NCI-H510A treated with DMSO at 0.1 percent for 48 hours (cell line): ENCODE measurements at regions not wholly inside any gene's neighbourhood (a gene's known extent, or its start where the extent isn't known, plus 50 kb on each side); places are given as distances from the start of the nearest gene placed in this dataset.
"Not testable (repeated sequence)": the region's sequence is repeated elsewhere in the genome, so short reads cannot be mapped to it uniquely, and the experiment has no call there.

ENCODE experiments used
- DNase-seq: peaks from one replicate; lab custom pipeline; 2025; lab: John Stamatoyannopoulos, UW

GRCh38 chr6:21334651-21335050 is 258.9 kb upstream of the SOX4 start:
- no peak for DNase-seq

GRCh38 chr6:21335591-21335990 is 258.0 kb upstream of the SOX4 start:
- DNase-seq, result no peak

DNA sequence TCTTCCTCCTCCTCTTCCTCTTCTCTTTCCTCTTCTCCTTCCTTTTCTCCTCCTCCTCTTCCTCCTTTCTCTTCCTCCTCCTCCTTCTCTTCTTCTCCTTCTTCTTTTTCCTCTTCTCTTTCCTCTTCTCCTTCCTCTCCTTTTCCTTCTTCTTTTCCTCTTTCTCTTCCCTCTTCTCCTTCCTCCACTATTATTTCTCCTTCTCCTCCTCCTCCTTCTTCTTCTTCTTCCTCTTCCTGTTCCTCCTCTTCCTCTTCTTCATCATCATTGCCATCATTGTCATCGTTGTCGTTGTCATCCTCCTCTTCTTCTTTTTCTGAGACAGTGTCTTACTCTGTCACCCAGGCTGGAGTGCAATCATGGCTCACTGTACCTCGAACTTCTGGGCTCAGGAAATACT is 256.3 kb upstream of the SOX4 start:
- DNase-seq, result no peak

GRCh38 chr6:21340573-21340972 is 253.0 kb upstream of the SOX4 start:
- DNase-seq, result no peak

- DNase-seq, result no peak
Measured at GRCh38 chr6:21341910-21342309, 251.6 kb upstream of the SOX4 start.

DNA sequence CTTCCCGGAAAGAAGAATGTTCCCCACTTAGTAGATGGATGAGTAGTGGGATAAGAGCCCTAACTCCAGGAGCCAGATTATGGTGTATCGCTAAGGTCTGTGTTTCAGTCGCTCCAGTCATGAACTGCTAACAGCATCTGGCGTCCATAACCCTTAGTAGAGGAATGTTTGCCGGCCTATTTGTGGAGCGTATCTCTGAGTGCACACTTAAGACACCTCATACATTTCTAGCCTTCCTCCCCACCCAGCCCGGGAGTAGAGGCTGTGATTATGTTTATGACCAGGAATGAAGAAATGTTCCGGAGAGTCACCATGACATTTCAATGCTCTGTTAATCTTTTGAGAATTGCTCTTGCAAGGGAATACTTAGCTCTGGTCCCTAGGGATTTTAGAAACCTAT is 251.1 kb upstream of the SOX4 start:
- DNase-seq, result no peak

- not testable (repeated sequence) for DNase-seq
Measured at GRCh38 chr6:21345704-21346103, 247.8 kb upstream of the SOX4 start.

GRCh38 chr6:21348146-21348503 is 245.4 kb upstream of the SOX4 start:
- no peak for DNase-seq

DNA sequence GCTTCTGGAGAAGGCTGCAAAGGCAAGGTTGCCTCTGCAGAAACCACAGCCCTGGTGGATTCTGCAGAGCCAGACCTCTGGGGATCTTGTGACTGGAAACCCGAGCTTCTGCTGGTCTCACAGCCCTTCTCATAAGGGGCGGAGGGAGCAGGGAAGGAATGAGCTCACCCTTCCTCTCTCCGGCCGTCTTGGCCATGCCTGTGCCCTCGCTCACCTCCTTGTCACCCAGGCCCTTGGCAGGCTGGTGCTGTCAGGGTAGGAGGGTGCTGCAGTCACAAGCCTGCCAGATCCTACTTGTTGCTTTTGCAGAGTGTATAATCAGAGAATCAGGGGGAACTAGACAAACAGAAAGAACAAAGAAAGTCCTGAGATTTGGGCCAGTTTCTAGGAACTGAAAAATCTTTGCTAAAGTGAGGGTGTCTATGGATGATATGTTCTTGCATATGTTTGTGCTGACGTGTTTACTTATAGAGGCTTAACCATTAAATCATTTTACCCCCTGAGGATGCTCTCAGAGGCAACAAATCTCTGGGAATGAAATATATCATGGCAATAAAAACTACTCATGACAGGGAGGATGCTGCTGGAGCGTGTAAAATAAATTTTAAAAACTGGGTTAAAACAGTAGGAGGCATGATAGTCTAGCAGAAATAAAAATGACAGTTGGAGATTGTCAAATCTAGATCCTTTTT is 244.9 kb upstream of the SOX4 start:
- no peak for DNase-seq

DNA sequence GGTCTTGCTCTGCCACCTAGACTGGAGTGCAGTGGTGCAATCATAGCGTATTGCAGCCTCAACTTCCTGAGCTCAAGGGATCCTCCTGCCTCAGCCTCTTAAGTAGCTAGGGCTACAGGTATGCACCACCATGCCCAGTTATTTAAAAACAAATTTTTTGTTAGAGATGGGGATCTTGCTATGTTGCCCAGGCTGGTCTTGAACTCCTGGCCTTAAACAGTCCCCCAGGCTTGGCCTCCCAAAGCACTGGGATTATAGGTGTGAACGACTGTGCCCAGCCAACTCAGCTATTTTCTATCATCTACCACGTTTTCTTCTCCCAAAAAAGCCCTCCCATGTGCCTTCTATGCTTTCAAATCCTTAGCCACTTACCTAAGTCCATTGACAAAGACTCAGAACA is 243.7 kb upstream of the SOX4 start:
- no peak for DNase-seq

DNA sequence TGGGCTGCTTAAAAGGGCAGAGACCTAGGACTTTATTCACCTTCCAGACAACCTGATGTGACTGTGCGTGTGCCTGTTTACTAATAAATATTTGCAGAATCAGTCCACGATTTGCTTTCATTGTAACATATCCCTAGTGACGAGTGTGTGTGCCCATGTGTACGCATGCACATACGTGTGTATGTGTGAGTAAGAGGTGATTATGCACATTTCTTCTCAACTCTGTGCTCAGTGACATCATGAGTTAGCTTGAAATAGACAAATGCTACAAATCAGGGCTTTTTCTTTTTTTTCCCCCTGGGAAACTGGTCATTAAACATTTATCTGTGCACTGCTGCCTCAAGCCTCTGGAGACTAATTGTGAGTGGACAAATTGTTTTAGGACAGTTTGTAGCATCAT is 242.6 kb upstream of the SOX4 start:
- no peak for DNase-seq

DNA sequence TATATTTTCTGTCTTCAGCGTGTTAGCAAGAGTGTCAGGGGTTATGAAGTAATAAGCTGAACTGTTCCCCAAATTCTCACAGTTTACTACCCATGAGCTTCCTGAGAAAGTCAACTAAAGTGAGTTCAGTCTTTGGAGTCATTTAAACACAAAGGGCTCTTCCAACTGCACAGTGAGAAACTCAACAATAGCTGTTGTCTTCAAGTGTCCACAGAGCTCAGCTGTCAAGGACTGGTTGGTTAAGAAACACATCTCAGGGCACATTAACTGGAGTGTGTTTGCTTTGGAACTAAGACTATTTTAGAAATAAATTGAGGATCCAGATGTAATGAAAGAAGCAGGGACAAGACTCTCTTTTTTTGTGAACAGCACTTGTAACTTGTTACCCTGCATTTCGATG is 241.4 kb upstream of the SOX4 start:
- DNase-seq, result no peak

GRCh38 chr6:21354805-21355238 is 238.7 kb upstream of the SOX4 start:
- no peak for DNase-seq

GRCh38 chr6:21355638-21356037 is 237.9 kb upstream of the SOX4 start:
- no peak for DNase-seq

DNA sequence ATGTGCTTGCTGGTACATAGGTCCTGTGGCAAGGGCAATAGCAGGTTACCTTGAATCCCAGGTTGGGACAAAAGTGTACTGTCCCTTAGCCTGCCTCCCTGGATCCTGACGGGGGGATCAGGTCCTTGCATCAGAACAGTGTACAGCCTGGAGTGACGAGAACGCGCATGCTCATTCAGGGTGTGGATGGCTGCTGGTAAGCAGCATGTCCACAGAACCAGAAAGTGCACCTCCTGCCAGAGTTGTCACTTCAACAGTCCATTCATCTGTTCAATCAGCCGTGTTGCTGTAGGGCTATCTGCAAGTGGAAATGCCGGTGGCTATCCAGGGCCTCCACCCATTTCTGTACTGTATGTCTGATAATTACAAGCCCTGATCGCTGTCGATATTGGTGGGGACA is 236.3 kb upstream of the SOX4 start:
- no peak for DNase-seq

DNA sequence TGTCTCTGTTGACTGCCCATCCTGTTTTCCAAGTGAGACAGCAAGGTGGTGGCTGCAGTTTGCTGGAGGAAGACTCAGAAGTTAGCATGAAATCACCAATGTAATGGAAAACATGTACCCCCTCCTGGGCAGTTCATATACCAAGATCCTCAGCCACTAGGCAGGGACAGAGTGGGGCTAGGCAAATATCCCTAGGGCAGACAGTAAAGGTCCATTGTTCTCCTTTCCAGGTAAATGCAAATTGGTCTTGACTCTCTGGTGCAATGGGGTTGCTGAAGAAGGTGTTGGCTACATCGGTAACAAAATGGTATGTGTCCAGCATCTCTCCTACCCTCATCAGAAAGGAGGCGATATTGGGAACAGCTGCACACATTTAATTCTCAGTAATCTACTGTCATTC is 233.6 kb upstream of the SOX4 start:
- no peak for DNase-seq

DNA sequence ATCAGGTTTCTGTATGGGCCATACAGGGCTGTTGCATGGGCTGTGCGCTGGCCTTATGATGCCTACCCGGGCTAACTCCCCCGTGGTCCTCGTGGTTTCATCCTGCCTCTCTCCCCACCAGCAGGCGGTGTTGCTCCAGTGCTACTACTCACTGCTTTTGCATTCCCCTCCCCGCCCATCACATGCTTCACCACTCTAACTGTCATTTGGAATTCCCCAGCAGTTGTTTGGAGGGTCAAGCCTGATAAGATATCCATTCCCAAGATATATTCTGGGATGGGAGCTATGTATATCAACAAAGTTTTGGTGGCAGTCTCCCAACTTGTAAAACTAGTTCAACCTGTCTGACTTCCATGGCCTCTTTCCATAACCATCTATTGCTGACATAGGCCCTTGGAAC is 233.2 kb upstream of the SOX4 start:
- no peak for DNase-seq

DNA sequence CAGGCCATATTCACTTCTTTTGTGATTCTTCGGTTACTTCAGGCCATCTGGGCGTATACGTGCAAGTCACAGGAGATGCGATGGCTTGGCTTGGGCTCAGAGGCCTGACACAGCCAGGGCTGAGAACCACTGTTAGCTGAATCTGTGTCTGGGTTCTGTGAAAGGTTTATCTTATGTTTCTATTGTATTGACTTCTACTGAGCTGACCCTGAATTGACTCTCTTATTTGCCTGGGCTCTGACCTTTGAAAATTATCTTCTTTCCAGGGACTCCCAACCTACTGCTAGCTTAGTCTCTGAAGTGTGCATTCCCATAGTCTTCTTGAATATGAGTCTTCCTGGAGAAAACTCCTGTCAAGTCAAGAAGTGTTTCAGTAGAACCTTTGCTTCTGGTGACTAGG is 226.4 kb upstream of the SOX4 start:
- no peak for DNase-seq

- DNase-seq, result no peak
Measured at GRCh38 chr6:21367649-21368154, 225.8 kb upstream of the SOX4 start.

DNA sequence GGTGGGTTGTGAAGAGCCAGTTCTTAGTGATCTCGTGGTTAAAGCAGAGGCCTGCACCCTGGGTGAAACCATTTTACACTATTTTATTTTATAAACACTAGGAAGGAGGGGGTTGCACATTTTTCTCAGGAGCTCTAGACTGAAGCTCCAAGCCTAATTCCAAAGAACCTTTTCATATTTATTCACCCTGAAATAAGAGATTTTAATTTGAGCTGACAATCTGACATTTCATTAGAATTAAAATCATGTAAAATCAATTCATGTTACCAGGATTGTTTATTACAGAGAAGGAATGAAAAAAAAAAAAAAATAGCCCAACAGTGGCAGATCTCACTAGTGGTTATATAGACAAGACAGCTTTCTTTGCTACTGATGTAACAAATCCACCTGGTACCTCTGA is 222.5 kb upstream of the SOX4 start:
- no peak for DNase-seq

GRCh38 chr6:21371676-21372171 is 221.8 kb upstream of the SOX4 start:
- DNase-seq, result no peak

GRCh38 chr6:21375151-21376116 is 218.1 kb upstream of the SOX4 start:
- no peak for DNase-seq

- DNase-seq, result no peak
Measured at GRCh38 chr6:21377356-21377755, 216.2 kb upstream of the SOX4 start.
